ENCODE measurements at regions not wholly inside any gene's neighbourhood (a gene's known extent, or its start where the extent isn't known, plus 50 kb on each side); places are given as distances from the start of the nearest gene placed in this dataset.
"Not testable (repeated sequence)": the region's sequence is repeated elsewhere in the genome, so short reads cannot be mapped to it uniquely, and the experiment has no call there.

DNA sequence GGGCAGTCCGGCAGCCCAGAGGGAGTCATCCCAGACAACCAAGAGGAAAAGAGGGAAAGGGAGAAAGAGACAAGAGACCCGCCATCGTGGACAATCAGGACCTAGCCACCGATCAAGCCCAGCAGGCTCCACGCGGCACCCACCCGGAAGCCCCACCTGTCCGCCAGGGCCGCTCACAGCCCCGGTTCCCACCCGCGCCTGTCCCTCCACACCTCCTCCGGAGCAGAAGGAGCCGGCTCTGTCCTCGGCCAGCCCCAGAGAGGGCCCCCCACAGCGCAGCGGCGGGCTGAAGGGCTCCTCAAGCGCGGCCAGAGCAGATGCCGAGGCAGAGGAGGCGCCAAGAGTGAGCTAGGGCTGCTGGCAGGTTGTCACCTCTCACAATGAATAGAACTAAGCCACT, 784.7 kb upstream of the FBXO33 start:
- H3K9me3 ChIP-seq, result peaks cover 0 to 3% (median 0%) of the 10 kb centered on the region in 12 donors

DNA sequence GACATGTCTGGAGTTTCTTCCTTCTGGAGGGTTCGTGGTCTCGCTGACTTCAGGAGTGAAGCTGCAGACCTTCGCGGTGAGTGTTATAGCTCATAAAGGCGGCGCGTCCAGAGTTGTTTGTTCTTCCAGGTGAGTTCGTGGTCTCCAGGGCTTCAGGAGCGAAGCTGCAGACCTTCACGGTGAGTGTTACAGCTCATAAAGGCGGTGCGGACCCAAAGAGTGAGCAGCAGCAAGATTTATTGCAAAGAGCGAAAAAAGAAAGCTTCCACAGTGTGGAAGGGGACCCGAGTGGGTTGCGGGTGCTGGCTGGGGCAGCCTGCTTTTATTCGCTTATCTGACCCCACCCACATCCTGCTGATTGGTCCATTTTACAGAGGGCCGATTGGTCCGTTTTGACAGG, 784.2 kb upstream of the FBXO33 start:
- intact Hi-C loops (cut with DNase I); H3K27ac ChIP-seq; H3K4me1 ChIP-seq; ATAC-seq; H3K9me3 ChIP-seq; H3K27me3 ChIP-seq; H3K36me3 ChIP-seq; H3K4me3 ChIP-seq; DNase-seq: not testable (repeated sequence)
- 87 to 93% (median 92%) methylated on average over 18 of the region's 18 CpGs for WGBS, 4 donors

More for the DNA sequence above, 784.7 kb upstream of the FBXO33 start:
- TF ChIP-seq, protein P1, sequence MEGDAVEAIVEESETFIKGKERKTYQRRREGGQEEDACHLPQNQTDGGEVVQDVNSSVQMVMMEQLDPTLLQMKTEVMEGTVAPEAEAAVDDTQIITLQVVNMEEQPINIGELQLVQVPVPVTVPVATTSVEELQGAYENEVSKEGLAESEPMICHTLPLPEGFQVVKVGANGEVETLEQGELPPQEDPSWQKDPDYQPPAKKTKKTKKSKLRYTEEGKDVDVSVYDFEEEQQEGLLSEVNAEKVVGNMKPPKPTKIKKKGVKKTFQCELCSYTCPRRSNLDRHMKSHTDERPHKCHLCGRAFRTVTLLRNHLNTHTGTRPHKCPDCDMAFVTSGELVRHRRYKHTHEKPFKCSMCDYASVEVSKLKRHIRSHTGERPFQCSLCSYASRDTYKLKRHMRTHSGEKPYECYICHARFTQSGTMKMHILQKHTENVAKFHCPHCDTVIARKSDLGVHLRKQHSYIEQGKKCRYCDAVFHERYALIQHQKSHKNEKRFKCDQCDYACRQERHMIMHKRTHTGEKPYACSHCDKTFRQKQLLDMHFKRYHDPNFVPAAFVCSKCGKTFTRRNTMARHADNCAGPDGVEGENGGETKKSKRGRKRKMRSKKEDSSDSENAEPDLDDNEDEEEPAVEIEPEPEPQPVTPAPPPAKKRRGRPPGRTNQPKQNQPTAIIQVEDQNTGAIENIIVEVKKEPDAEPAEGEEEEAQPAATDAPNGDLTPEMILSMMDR (IDR thresholded peaks at IDR 0.05), result no peak
- no peak for TF ChIP-seq POLR2A (IDR thresholded peaks at IDR 0.05)
- Histone ChIP-seq H3K4me3 (no peak overlapping the region), H3K27me3 (no peaks in the 10 kb centered on the region), H3K4me1 (no peaks in the 10 kb centered on the region), H3K27ac (no peak overlapping the region), H3K36me3 (no peaks in the 10 kb centered on the region)
- WGBS, 4 donors, result 95 to 97% (median 96%) methylated on average over 17 to 22 of the region's 22 CpGs
- no peak for DNase-seq
- intact Hi-C loops (cut with DNase I), result no loop called here
- ATAC-seq, result no peak

DNA sequence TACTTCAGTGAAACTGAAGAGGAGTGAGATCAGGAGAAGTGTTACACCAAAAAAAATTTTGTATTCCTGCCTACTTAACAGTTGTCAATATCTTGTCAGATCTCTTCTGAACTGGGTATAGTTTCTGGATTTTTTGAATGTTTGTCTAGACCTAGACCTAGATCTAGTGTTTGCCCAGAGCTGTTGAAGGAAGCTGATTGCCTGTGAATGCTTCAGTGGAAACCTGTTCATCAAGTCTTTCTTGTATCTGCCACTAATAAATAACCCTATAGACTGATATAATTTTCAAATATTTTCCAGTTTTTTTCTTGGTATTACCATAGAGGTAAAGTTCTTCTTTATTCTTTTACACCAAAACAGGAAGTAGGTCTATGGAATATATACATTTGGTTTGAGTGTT, 781.5 kb upstream of the FBXO33 start:
- TF ChIP-seq POLR2A (IDR thresholded peaks at IDR 0.05), result no peak
- TF ChIP-seq, protein P1 (IDR thresholded peaks at IDR 0.05), result no peak
- Histone ChIP-seq H3K4me3 (no peak overlapping the region), H3K36me3 (no peaks in the 10 kb centered on the region), H3K27ac (no peak overlapping the region), H3K27me3 (no peaks in the 10 kb centered on the region), H3K4me1 (no peaks in the 10 kb centered on the region), H3K9me3 (peaks cover 0 to 13% (median 1%) of the 10 kb centered on the region in 12 donors)
- intact Hi-C loops (cut with DNase I), result no loop called here
- ATAC-seq (no peak), DNase-seq (no peak)

DNA sequence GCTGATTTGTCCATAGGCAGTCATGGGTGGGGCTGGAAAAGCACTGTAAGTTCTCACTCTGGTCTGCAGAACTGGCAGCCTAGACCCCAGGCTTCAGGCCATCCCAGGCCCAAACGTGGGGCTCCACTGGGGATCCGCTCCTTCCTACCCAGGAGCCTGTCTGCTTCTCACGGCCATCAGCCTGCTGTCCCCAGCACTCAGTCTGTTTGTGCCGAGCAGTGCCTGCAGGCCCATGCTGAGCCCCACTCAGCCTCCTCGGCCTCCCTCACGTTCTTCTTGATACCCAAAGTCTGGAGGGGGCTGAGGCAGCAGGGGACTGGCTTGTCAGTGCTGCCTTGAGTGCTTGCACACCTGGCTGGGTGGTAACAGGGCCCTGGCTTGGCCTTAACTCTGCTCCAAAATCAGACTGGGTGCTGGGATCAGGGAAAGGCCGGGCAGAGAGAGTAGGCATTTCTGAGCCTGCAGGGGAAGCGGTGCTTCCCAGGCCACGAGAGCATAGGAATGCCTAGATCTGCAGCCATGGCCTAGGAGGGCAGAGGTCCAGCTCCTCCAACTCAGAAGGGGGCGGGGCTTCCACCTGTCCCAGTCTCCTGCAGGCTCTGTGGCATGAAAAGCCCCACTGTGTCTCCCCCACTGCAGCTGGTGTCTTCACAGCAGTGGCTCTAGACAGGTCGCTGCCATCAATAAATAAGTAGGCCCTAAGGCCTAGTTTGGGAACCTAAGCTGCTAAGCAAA, 772.4 kb upstream of the FBXO33 start:
- ATAC-seq, result no peak
- Histone ChIP-seq H3K36me3 (no peaks in the 10 kb centered on the region), H3K4me1 (no peaks in the 10 kb centered on the region), H3K4me3 (no peak overlapping the region), H3K27ac (no peak overlapping the region), H3K27me3 (no peaks in the 10 kb centered on the region), H3K9me3 (peaks cover 0 to 21% (median 9%) of the 10 kb centered on the region in 12 donors)
- TF ChIP-seq POLR2A (IDR thresholded peaks at IDR 0.05), result no peak
- TF ChIP-seq, protein P1 (IDR thresholded peaks at IDR 0.05), result no peak
- intact Hi-C loops (cut with DNase I), result loop anchor here in 1 of 10 donors (5.0 kb wide), 1 partner anchor 492 kb away; no protein-coding TSS in a partner anchor
- DNase-seq, result no peak
- WGBS, 4 donors, result 71 to 82% (median 76%) methylated on average over 10 to 11 of the region's 11 CpGs

DNA sequence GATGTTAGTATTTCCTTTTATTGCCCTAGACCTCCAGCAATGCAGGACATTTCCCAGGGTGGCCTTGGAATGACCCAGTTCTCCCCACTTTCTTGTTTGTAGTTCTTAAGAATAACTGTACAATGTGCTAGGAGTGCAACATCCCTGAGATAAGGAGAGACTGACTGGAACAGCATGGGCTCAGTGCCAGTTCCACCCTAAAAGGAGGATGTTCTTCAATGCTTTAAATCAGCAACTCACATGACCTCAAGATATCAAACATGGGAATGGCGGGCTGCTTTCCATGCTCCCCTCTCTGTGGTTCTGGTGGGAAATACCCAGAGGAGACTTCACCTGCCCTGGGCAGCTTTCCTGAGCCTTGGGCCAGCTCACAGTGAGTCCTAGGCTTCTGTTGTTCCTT, 766.9 kb upstream of the FBXO33 start:
- 49 to 77% (median 57%) methylated on average over 1 of the region's 1 CpG for WGBS, 4 donors
- no peak for TF ChIP-seq POLR2A (IDR thresholded peaks at IDR 0.05)
- TF ChIP-seq, protein P1 (IDR thresholded peaks at IDR 0.05), result no peak
- Histone ChIP-seq H3K4me3 (no peak overlapping the region), H3K9me3 (peaks cover 0 to 15% (median 0%) of the 10 kb centered on the region in 12 donors), H3K36me3 (no peaks in the 10 kb centered on the region), H3K27me3 (no peaks in the 10 kb centered on the region), H3K27ac (no peak overlapping the region), H3K4me1 (no peaks in the 10 kb centered on the region)
- intact Hi-C loops (cut with DNase I), result no loop called here
- DNase-seq (no peak), ATAC-seq (no peak)
